ENCODE measurements at regions not wholly inside any gene's neighbourhood (a gene's known extent, or its start where the extent isn't known, plus 50 kb on each side); places are given as distances from the start of the nearest gene placed in this dataset.

GRCh38 chr4:19187691-19188090 is 1064.0 kb upstream of the SLIT2 start:
- TF ChIP-seq EP300 (IDR thresholded peaks at IDR 0.05) (no peak), CTCF (IDR thresholded peaks at IDR 0.05) (no peak), POLR2A (IDR thresholded peaks at IDR 0.05) (no peak)
